HG03432 (cell line): ENCODE measurements at regions not wholly inside any gene's neighbourhood (a gene's known extent, or its start where the extent isn't known, plus 50 kb on each side); places are given as distances from the start of the nearest gene placed in this dataset.

Experiments
- ATAC-seq: cut with Tn5 transposase; IDR thresholded peaks from one replicate; pipeline ENCODE4 v1.9.1; 2021; ENCODE audit warnings: mild to moderate bottlenecking, moderate library complexity; ENCODE audit not compliant: unreplicated experiment

DNA sequence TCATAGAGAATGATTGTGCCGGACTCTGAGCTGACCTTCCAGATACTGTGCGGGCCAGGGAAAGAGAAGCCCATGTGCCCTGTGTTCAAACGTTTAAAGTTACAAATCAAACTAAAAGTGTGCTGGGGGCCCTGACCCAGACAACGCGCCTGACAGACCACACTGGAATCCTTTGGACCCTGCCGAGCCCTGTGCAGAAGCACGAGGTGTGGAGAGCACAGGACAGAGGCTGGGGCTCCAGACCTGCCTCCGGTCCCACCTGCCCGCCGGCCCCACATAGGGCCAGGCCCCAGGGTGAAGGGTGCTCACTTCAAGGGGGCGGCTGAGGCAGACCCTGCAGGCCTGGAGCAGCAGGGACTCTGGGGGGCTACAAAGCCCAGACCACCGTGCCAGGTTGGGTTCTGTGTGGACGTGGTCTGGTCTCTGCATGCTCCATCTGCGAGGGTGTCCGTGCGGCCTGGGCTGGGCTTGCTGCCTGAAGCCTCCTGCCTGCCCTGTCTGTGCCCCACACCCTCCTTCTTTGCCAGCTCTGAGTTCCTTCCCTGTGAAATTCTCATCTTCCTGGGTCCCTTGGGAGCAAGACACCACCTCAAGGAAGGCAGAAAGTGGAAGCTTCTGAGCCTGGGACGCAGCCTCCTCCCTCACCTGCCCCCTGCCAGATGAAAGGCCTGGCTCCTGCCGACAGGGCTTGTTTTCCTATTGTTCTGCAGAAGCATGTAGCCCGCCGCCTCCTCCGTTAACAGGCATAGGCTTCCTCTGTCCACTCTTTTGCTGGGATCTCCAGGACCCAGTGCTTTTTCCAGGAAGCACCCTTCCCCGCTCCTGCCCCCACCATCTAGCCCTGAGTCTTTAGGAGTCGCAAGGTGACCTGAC is 186.2 kb downstream of the ERMARD start:
- no peak for ATAC-seq

DNA sequence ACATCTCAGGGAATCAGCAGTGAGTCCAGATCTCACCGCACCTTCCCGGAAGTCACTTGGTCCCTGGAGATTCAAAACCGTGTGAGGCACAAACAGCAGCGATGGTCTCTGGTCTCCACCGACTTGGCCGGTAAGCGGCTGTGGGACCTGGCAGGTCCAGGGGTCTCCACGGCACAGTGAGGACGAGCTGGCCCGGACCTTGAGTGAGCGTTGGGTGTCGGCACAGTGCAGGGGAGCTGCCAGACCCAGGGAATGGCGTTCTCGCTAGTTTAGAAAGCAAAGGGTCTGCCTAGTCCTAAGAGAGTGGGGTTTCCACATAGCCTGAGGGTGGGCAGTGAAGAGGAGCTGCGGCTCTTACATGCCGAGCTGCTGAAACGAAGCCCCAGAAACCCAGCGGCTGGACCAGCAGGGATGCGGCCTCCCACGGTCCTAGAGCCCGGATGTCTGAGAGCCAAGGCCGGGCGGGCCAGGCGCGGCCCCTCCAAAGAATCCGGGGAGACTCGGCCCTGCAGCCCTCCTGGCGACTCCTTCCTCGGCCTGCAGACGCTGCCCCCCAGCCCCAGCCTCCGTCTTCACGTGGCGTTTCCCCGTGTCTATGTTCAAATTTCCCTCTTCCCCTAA is 185.0 kb downstream of the ERMARD start:
- no peak for ATAC-seq

DNA sequence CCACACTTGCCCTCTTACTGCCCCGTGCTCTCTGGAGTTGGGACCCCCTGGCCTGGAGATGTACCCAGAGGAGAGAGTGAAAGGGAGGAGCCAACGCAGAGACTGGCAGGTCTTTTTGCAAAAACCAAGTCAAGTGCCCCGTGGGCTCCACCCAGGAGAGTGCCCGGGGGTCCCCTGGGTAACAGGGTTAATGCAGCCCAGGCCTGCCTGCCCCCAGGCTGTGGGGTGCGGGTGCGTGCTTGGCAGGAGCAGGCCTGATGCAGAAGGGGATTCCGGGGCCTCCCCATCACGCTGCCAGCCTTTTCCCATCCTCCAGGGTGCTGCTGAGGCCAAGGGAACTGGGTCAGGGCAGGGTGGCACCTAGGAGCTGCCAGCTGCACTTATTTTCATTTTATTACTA is 184.4 kb downstream of the ERMARD start:
- ATAC-seq = no peak

DNA sequence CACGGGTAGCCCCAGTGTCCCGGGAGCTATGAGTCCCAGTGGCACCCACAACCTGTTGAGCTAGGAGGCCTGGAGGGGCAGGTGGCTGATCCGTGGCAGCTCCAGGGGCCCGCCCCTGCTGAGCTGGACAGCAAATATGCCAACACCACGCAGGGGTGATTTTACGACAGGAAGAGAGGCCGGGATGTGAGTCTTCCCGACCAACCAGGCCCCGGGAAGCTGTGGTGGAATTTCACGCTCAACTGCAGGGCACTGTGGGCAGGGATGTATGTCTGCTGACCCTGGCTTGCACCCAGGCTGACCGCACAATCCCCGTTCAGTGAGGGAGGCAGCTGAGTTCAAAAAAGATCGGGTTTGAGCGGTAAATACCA is 183.9 kb downstream of the ERMARD start:
- ATAC-seq = no peak

DNA sequence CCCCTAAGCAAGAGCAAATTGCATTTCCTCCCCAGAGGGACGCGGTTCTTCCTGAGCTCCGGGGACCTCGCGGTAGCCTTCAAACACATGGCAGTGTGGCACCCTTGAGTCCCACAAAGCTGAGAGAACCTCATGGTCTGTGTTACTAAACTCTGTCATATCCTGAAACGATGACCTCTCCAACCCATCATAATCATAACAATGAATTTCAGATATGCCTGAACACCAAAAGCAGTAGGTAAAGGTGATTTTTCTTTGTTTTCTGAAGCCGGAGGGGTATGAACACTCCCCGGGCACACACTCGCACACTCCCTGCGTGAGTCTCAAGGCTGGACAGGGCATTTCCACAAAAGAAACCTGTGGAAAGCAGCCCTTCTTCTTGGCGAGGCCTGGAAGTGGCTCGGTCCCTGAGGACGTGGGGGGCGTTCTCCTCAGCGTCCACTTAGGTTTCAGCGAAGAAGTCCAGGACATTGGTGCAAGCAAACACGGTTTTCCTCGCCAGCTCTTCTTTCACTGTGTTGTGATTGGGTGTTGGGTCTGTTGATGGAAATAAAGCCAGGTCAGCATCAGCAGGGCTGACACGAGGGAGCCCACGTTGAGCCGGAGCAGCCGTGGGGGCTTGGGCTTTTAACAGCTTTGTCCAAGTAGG is 183.4 kb downstream of the ERMARD start:
- ATAC-seq = no peak

DNA sequence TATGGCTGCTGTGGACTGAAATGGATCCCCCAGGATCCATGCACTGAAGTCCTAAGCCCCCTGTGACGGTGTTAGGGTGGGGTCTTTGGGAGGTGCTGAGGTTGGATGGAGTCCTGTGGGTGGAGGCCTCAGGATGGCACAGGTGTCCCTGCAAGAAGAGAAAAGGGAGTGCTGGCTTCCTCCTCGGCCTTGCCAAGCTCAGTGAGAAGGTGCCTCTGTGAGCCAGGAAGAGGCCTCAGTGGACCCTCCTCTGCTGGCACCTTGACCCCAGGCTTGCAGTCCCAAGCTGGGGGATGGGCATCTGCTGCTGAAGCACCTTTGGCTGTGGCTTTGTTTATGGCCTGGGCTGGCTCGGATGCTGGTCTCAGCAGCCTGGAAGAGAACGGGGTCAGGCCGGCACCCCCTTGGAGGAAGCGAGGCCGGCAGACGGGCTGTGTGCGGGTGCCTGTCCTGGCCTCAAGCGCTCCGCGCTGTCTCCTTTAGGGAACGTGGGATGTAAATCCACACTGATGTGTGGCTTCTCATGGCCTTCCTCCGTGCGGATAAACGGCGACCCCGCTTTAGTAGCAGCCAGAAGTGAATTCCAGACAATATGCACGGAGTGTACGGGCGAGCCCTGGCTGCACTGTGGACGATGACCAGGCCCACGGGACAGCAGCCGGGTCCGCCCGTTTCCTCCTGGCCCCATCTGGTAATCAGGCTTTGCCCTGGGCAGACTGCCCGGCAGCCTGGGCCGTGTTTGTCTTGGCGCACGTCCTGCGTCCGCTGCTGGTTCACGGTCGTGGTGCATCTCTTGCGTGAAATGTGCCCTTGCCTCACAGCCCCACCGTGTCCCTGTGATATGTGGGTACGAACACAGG is 182.6 kb downstream of the ERMARD start:
- ATAC-seq = no peak

DNA sequence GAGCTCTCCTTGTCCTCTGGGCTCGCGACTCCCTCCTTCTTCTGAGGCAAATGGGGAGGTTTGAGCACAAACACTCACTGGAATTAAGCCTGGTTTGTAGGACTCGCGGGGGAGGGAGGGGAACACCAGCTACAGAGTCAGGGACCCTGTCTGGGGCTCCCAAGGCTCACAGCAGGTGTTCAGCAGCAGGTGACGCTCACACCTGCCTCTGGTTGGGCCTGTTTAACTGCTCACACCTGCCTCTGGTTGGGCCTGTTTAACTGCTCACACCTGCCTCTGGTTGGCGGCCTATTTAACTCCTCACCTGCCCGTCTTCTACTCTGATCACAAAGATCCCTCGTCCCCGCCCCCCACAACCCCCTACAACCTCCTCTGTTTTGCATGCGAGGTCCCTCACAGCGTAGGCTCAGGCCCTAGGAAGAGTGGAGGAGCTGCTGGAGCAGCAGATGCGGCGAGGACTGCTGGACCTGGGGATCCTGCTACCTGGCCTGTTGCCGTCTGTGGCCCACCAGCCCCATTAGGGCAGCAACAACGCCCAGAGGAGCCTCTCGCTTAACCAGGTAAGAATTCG is 181.9 kb downstream of the ERMARD start:
- ATAC-seq = no peak

DNA sequence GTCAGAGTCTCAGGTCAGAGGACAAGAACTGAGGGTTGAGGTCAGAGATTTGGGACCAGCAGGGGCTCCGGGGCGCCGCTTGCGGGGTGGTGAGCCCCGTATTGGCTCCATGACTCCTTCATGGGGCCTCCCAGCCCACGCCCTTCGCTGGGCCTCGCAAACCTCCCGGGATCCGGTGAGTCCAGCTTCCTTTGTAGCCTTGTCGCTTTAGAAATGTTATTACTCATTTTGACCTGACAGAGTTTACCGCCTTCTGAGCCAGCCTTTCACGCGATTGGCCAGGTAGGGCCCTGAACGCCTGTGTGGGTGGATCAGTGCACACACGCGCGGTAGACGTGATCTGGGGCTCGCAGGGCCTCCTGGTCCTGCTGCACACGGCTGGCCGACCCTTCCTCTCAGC is 181.1 kb downstream of the ERMARD start:
- ATAC-seq = no peak

DNA sequence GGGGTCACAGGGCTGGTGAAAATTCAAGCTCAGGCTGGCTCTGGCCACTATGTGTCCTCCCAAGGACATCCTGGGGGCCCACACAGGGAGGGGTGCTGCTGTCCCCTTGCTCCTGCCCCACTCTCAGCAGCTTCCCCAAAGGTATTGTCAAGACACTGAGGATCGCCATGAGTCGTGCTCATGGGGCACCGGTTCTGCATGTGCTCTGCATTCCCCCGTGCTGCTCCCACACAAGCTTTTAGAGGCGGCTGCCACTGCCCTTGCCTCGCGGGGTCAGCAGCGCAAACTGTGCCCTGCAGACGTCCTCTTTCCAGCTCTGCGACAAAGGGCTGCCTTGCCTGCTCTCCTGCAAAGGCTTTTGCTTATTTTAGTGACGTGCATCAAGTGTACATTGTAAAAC is 179.8 kb downstream of the ERMARD start:
- ATAC-seq = no peak

DNA sequence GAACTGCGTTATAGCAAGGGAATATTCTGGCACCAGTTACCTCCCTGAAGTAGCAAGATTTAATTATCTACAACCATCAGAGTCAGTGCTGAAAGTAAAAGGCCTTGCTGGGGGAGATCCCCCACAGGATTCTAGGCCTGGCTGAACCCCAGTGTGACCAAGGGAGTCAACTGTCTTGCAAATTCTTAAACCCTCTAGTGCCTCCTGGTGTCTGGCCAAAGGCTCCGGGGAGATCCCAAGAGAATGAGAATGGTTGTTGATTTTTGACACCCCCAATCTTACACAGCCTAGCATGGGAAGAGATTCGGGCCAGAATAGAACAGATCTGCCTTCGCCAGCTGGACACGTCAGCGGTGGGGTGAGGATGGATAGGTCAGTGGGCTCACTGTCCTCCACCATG is 179.4 kb downstream of the ERMARD start:
- ATAC-seq = no peak

DNA sequence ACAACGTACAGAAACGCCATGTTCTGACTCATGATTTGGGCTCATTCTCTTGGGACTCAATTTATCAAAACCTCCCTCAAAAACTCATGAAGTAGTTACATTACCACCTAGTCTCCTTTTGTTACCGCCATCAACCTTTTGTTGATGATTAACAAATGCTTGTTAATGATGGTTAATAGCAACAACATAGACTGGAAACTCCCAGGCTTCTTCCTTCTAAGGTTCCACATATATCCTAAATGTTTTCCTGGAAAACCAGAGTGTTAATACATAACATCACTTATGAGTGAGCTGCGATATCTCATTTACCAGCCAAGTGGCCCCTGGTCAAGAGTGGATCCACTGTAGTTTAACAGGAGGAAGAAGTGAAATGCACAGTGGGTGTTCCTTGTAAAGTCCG is 176.3 kb downstream of the ERMARD start:
- ATAC-seq = no peak

DNA sequence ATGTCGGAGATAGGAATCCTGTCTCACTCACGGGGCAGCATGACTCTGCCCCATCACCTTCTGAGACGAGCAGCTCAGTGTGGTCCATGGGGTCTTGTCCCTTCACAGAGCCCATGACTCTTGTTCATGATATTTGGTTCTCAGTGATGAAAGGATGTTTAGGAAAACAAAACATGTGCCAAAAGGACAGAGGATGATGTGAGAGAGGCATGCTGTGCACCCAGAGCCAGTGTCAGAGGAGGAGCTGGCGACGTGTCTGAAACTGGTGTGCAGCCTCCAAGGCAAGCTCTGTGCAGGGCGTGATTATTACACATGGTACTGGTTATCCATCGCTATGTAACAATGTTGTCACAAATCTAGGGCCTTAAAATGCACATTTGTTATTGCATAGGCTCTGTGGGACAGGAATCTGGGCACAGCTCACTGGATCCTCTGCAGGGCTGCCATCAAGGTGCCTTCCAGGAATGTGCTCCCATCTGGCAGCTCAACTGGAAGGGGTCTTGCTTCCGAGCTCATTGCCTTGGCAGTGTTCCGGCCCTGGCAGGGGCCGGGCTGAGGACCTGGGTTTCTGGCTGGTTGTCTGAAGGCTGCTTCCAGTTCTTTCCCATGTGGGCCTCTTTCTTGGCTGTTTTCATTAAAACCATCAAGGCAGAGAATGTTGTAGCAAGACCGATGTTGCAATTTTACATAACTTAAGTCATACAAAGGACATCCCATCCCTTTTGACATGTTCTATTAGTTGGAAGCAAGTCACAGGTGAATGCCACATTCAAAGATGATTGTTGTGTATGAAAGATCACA is 175.4 kb downstream of the ERMARD start:
- no peak for ATAC-seq

DNA sequence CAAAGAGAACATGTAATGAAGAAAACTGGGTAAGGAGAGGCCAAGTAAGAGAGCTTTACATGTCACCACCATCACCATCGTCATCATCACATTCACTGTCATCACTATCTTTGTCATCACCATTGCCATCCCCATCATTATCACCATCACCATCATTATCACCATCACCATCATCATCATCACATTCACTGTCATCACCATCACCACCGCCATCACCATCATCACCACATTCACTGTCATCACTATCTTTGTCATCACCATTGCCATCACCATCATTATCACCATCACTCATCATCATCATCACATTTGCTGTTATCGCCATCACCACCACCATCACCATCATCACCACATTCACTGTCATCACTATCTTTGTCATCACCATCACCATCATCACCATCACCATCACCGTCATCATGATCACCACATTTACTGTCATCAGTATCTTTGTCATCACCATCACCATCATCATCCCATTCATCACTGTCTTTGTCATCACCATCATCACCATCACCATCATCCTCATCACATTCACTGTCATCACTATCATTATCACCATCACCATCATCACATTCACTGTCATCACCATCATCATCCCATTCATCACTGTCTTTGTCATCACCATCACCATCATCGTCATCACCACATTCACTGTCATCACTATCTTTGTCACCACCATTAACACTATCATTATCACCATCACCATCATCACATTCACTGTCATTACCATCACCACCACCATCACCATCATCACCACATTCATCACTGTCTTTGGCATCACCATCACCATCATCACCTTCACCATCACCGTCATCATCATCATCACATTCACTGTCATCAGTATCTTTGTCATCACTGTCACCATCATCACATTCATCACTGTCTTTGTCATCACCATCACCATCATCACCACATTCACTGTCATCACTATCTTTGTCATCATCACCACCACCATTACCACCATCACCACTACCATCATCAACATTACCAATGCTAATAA is 172.3 kb downstream of the ERMARD start:
- ATAC-seq = no peak

DNA sequence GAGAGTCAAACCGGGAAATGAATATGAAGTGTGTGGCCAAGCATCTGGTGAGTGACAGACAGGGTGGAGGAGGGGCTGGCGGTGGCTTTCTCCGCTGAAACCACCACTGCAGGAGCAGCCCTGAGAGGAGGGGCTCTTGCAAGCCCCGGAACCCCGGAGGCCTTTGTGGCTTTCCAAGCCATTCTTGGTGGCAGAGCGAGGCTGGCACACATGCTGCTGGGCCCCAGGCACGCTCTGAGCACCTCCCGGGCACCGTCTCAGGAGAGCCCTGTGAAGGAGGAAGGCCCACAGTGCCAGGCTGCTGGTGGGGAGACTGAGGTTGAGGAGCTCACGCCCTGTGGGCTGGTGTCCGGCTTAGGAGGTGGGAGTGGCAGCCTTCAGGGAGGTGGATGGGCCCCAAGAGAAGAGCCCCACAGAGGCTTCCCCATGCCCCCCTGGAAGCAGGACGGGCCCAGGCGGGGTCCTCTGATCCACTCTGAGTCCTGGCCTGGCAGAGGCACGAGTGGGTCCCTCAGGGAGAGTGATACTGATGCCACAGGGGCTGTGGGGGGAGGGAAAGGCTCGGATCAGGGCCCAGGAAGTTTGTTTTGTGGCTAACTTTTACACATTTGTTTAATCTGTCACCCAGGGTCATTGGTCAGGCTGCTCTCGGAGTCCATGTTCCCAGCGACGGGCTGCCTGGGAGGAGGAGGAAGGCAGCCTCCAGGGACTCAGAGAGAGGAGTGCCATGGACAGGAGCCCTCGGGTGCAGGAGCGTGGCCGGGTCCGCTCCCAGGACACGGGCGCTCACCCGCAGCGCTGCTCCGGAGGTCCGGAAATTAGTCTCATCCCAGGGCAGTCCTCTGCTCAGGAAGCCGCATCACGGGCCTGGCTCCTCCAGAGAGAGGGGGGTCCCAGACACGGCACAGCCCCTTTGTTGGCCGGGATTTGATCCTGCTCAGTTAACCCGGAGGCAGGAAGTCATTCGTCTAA is 170.7 kb downstream of the ERMARD start:
- no peak for ATAC-seq

DNA sequence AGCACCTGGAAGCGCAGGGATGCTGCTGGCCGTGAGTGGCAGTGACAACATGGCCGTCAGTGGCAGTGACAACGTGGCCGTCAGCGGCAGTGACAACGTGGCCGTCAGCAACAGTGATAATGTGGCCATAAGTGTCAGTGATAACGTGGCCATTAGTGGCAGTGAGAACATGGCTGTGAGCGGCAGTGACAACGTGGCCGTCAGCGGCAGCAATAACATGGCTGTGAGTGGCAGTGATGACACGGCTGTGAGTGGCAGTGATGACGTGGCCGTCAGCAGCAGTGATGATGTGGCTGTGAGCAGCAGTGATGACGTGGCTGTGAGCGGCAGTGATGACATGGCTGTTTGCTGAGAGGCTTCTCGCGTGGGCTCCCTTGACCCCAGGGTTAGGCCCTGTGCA is 169.8 kb downstream of the ERMARD start:
- no peak for ATAC-seq

DNA sequence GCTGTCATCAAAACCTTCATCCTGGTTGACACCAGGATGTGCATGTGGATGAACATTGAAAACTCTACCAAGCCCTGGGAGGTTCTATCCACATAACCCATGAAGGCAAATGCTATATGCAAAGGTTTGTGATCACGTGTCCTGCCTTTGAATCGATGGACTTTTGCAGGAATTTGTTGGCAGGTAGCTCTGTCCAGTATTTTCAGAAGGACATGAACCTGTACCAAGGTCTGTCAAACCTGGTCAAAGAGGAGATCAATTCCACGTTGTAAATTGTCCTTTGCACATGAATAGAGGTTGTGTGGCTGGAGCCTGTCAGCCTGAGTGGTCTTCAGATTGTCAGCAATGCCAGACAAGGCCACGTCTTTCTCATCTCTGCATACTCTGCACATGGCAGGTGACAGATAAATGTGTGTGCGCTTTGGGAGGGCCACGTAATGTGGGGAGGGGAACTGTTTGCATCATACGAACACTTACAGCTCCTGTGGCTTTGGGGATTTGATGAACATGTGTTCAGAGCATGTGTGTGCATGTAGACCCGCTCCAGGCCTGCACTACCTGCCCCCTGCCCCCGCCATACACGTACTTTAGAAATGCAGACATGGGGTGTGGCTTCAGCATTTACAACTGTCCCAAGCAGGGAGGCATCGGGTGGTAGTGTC is 169.1 kb downstream of the ERMARD start:
- no peak for ATAC-seq

DNA sequence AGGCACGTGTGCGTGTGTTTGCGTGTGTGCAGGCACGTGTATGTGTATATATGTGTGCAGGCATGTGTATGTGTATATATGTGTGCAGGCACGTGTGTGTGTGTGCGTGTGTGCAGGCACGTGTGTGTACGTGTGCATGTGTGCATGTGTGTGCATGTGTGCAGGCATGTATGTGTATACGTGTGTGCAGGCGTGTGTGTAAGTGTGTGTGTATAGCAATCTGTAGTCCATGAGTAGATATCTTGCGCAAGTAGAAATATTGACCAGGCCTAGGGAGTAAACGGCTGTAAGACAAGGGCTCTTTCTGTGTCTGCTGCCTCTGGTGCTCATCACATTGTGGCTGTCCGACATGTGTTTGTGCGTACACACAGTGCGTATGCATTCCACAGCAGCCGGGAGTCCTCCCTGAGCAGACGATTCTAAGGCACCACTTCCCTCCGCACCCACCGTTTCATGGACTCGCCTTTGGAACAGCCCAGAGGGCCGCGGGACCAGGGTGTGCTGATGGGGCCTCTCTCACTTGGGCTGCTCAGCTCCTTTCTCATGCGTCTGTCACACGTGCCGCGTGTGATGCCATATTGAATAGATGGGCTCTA is 167.6 kb downstream of the ERMARD start:
- ATAC-seq = no peak
